Transverse colon (tissue), 4 donors: ENCODE measurements at regions not wholly inside any gene's neighbourhood (a gene's known extent, or its start where the extent isn't known, plus 50 kb on each side); places are given as distances from the start of the nearest gene placed in this dataset.

Experiments
- CTCF ChIP-seq, 5 experiments: fragments of 200-600 bp in 3 of 5; fragments of 450-650 bp in 2 of 5; sonication (generic) in 3 of 5; IDR thresholded peaks; 1 replicate in 2 of 5; 2 replicates in 3 of 5; pipeline ENCODE4 v1.5.1; 2016 to 2017; ENCODE audit warnings: antibody characterized with exemption in 5 of 5, inconsistent platforms in 3 of 5, mild to moderate bottlenecking in 2 of 5, moderate library complexity in 1 of 5
- EP300 ChIP-seq: sonication (generic); formaldehyde crosslinking; IDR thresholded peaks from one replicate; pipeline ENCODE4 v1.6.1; 2017; ENCODE audit warnings: antibody characterized with exemption, low read depth
- POLR2A ChIP-seq: fragments of 450-650 bp; IDR thresholded peaks from one replicate; pipeline ENCODE4 v1.6.1; 2016; ENCODE audit warnings: antibody characterized with exemption, mild to moderate bottlenecking, moderate library complexity
- POLR2AphosphoS5 ChIP-seq, 3 donors: sonication (generic); formaldehyde crosslinking; IDR thresholded peaks; one replicate each; pipeline ENCODE4 v1.6.1; 2016; ENCODE audit warnings: antibody characterized with exemption in 3 of 3

- TF ChIP-seq CTCF (IDR thresholded peaks at IDR 0.05), result no peak
- TF ChIP-seq POLR2AphosphoS5 (IDR thresholded peaks at IDR 0.05), result no peak
- no peak for TF ChIP-seq POLR2A
- no peak for TF ChIP-seq EP300
These were observed 58.3 kb upstream of the MAP3K1 start for GRCh38 chr5:56757077-56757476.
